Spleen (tissue), 11 donors: ENCODE measurements at regions not wholly inside any gene's neighbourhood (a gene's known extent, or its start where the extent isn't known, plus 50 kb on each side); places are given as distances from the start of the nearest gene placed in this dataset.

ENCODE experiments used
- DNase-seq: peaks from one replicate; pipeline ENCODE4 v3.0.0-alpha.2; 2020
- H3K27ac ChIP-seq, 8 donors: fragments of 200-600 bp; sonication (generic) in 7 of 8; 1 replicate in 4 of 8; 2 replicates in 4 of 8; pipeline versions ENCODE4 v1.5.0 to v1.8.0; 2016 to 2021; ENCODE audit warnings: inconsistent platforms in 4 of 8, mild to moderate bottlenecking in 4 of 8, moderate library complexity in 1 of 8
- H3K27me3 ChIP-seq, 7 donors: fragments of 200-600 bp; sonication (generic) in 6 of 7; replicated peaks in 1 of 7; 1 replicate in 4 of 7; 2 replicates in 3 of 7; pipeline versions ENCODE4 v1.5.0 to v1.8.0; 2016 to 2021; ENCODE audit warnings: inconsistent platforms in 3 of 7, mild to moderate bottlenecking in 1 of 7
- H3K36me3 ChIP-seq, 6 donors: fragments of 200-600 bp; sonication (generic) in 5 of 6; 1 replicate in 4 of 6; 2 replicates in 2 of 6; pipeline versions ENCODE4 v1.5.0 to v1.8.0; 2016 to 2021; ENCODE audit warnings: inconsistent platforms in 2 of 6
- H3K4me1 ChIP-seq, 6 donors: fragments of 200-600 bp; sonication (generic) in 5 of 6; 1 replicate in 3 of 6; 2 replicates in 3 of 6; pipeline versions ENCODE4 v1.5.0 to v1.8.0; 2016 to 2021; ENCODE audit warnings: inconsistent platforms in 3 of 6
- H3K4me3 ChIP-seq, 8 donors: fragments of 200-600 bp; sonication (generic) in 7 of 8; 1 replicate in 4 of 8; 2 replicates in 4 of 8; pipeline versions ENCODE4 v1.5.0 to v1.8.0; 2016 to 2021; ENCODE audit warnings: inconsistent platforms in 4 of 8, mild to moderate bottlenecking in 4 of 8, moderate library complexity in 2 of 8
- H3K9me3 ChIP-seq, 8 donors: fragments of 200-600 bp; sonication (generic) in 7 of 8; 1 replicate in 4 of 8; 2 replicates in 4 of 8; pipeline versions ENCODE4 v1.5.0 to v1.8.0; 2016 to 2021; ENCODE audit warnings: inconsistent platforms in 4 of 8
- CTCF ChIP-seq, 11 experiments: fragments of 200-600 bp in 7 of 11; fragments of 450-650 bp in 4 of 11; sonication (generic) in 4 of 11; IDR thresholded peaks in 8 of 11; conservative IDR thresholded peaks in 3 of 11; 1 replicate in 7 of 11; 2 replicates in 4 of 11; pipeline versions ENCODE4 v1.4.0 to v1.8.0; 2016 to 2021; ENCODE audit warnings: antibody characterized with exemption in 11 of 11, inconsistent platforms in 4 of 11, mild to moderate bottlenecking in 1 of 11
- POLR2A ChIP-seq, 3 donors: fragments of 450-650 bp; IDR thresholded peaks; one replicate each; pipeline ENCODE4 v1.5.1; 2017; ENCODE audit warnings: antibody characterized with exemption in 3 of 3, mild to moderate bottlenecking in 1 of 3
- POLR2AphosphoS5 ChIP-seq, 3 donors: sonication (generic); formaldehyde crosslinking; IDR thresholded peaks; one replicate each; pipeline ENCODE4 v1.5.1; 2017; ENCODE audit warnings: antibody characterized with exemption in 3 of 3
- WGBS, 5 donors: extraction: QIAGEN DNeasy Blood & Tissue Kit in 3 of 5; methylation state at CpG; one replicate each; pipeline versions ENCODE4 v1.1.5 to v1.1.7; 2013 to 2018; 5-methylcytosine and 5-hydroxymethylcytosine counted together
- intact Hi-C: fragments of 100-400 bp; cut with DNase I; formaldehyde crosslinking; loops from one replicate; pipeline ENCODE4 v1.15.0; 2023; ENCODE audit warnings: low total_unique reads
- donor health status: healthy with polysubstance abuse.
- donor health status: DM: no; HTN: no; CAD: no; lungs with moderate emphysema.
- donor health status: DM: no; HTN: no; CAD: no.
- donor health status: Bipolar disorder and iron deficiency.
- donor health status: healthy.
- donor health status: DM: no; HTN: no; CAD: no.
- donor health status: DM: yes; HTN: yes; CAD: no.

GRCh38 chr5:44568519-44568918 lies 179.3 kb upstream of the FGF10 start:
- intact Hi-C loops = no loop called here
- Histone ChIP-seq H3K4me3 (no peak overlapping the region), H3K27me3 (no peaks in the 10 kb centered on the region), H3K9me3 (peaks cover 0 to 13% (median 0%) of the 10 kb centered on the region in 8 donors), H3K4me1 (no peaks in the 10 kb centered on the region), H3K27ac (no peak overlapping the region), H3K36me3 (no peaks in the 10 kb centered on the region)
- DNase-seq = no peak
- WGBS, 5 donors = 88 to 98% (median 94%) methylated on average over 1 of the region's 1 CpG
- TF ChIP-seq CTCF (IDR thresholded peaks at IDR 0.05 in 8 of 11, conservative IDR thresholded peaks at IDR 0.05 in 3 of 11) = no peak
- TF ChIP-seq POLR2A (IDR thresholded peaks at IDR 0.05) = no peak
- no peak for TF ChIP-seq POLR2AphosphoS5 (IDR thresholded peaks at IDR 0.05)

GRCh38 chr5:44565902-44566301 lies 176.7 kb upstream of the FGF10 start:
- no peaks in the 10 kb centered on the region for H3K4me1 ChIP-seq
- no peaks in the 10 kb centered on the region for H3K27me3 ChIP-seq
- intact Hi-C loops = no loop called here
- no peak overlapping the region for H3K27ac ChIP-seq
- H3K36me3 ChIP-seq = no peaks in the 10 kb centered on the region
- DNase-seq = no peak
- WGBS, 5 donors = 78 to 93% (median 89%) methylated on average over 2 of the region's 2 CpGs
- no peak for TF ChIP-seq POLR2AphosphoS5 (IDR thresholded peaks at IDR 0.05)
- no peak for TF ChIP-seq POLR2A (IDR thresholded peaks at IDR 0.05)
- no peak for TF ChIP-seq CTCF (IDR thresholded peaks at IDR 0.05 in 8 of 11, conservative IDR thresholded peaks at IDR 0.05 in 3 of 11)
- H3K9me3 ChIP-seq = peaks cover 0 to 3% (median 0%) of the 10 kb centered on the region in 8 donors
- no peak overlapping the region for H3K4me3 ChIP-seq

GRCh38 chr5:44565360-44565759 lies 176.1 kb upstream of the FGF10 start:
- DNase-seq = no peak
- H3K27ac ChIP-seq = no peak overlapping the region
- peaks cover 0 to 3% (median 0%) of the 10 kb centered on the region in 8 donors for H3K9me3 ChIP-seq
- H3K36me3 ChIP-seq = no peaks in the 10 kb centered on the region
- 41 to 78% (median 49%) methylated on average over 1 of the region's 1 CpG for WGBS, 5 donors
- no peaks in the 10 kb centered on the region for H3K27me3 ChIP-seq
- no peaks in the 10 kb centered on the region for H3K4me1 ChIP-seq
- no peak overlapping the region for H3K4me3 ChIP-seq
- no peak for TF ChIP-seq POLR2AphosphoS5 (IDR thresholded peaks at IDR 0.05)
- no peak for TF ChIP-seq POLR2A (IDR thresholded peaks at IDR 0.05)
- TF ChIP-seq CTCF (IDR thresholded peaks at IDR 0.05 in 8 of 11, conservative IDR thresholded peaks at IDR 0.05 in 3 of 11) = no peak
- intact Hi-C loops = no loop called here

GRCh38 chr5:44546286-44546685 lies 157.1 kb upstream of the FGF10 start:
- intact Hi-C loops = no loop called here
- H3K36me3 ChIP-seq = no peaks in the 10 kb centered on the region
- H3K4me3 ChIP-seq = no peak overlapping the region
- no peak overlapping the region for H3K27ac ChIP-seq
- H3K27me3 ChIP-seq = no peaks in the 10 kb centered on the region
- no peaks in the 10 kb centered on the region for H3K9me3 ChIP-seq
- no peak for DNase-seq
- WGBS, 5 donors = 68 to 85% (median 79%) methylated on average over 2 of the region's 2 CpGs
- TF ChIP-seq CTCF (IDR thresholded peaks at IDR 0.05 in 8 of 11, conservative IDR thresholded peaks at IDR 0.05 in 3 of 11) (no peak), POLR2AphosphoS5 (IDR thresholded peaks at IDR 0.05) (no peak), POLR2A (IDR thresholded peaks at IDR 0.05) (no peak)
- no peaks in the 10 kb centered on the region for H3K4me1 ChIP-seq
